ENCODE measurements at regions not wholly inside any gene's neighbourhood (a gene's known extent, or its start where the extent isn't known, plus 50 kb on each side); places are given as distances from the start of the nearest gene placed in this dataset.

GRCh38 chr17:10944819-10945218 is 106.9 kb upstream of the PIRT start:
- DNase-seq = no peak

- DNase-seq = no peak
These were observed 99.0 kb upstream of the PIRT start for GRCh38 chr17:10936931-10937330.

GRCh38 chr17:10932938-10933337 is 95.1 kb upstream of the PIRT start:
- no peak for DNase-seq

GRCh38 chr17:10931133-10931532 is 93.2 kb upstream of the PIRT start:
- DNase-seq = no peak

GRCh38 chr17:10927712-10928111 is 89.8 kb upstream of the PIRT start:
- no peak for DNase-seq

- DNase-seq = no peak
These were observed 82.7 kb upstream of the PIRT start for GRCh38 chr17:10920558-10921108.

- no peak for DNase-seq
These were observed 69.5 kb upstream of the PIRT start for GRCh38 chr17:10907370-10907769.

- no peak for DNase-seq
These were observed 61.4 kb upstream of the PIRT start for GRCh38 chr17:10899281-10899680.

- DNase-seq = no peak
These were observed 56.3 kb upstream of the PIRT start for GRCh38 chr17:10894220-10894619.

GRCh38 chr17:10888858-10889257 is 51.0 kb upstream of the PIRT start:
- no peak for DNase-seq

All from NCI-H446 (cell line).